GM18873 (cell line): ENCODE measurements at regions not wholly inside any gene's neighbourhood (a gene's known extent, or its start where the extent isn't known, plus 50 kb on each side); places are given as distances from the start of the nearest gene placed in this dataset.
"Not testable (repeated sequence)": the region's sequence is repeated elsewhere in the genome, so short reads cannot be mapped to it uniquely, and the experiment has no call there.

Experiments
- ATAC-seq: cut with Tn5 transposase; IDR thresholded peaks from one replicate; pipeline ENCODE4 v1.9.1; 2021; ENCODE audit warnings: mild to moderate bottlenecking, moderate library complexity, moderate number of reproducible peaks; ENCODE audit not compliant: unreplicated experiment, low FRiP score

DNA sequence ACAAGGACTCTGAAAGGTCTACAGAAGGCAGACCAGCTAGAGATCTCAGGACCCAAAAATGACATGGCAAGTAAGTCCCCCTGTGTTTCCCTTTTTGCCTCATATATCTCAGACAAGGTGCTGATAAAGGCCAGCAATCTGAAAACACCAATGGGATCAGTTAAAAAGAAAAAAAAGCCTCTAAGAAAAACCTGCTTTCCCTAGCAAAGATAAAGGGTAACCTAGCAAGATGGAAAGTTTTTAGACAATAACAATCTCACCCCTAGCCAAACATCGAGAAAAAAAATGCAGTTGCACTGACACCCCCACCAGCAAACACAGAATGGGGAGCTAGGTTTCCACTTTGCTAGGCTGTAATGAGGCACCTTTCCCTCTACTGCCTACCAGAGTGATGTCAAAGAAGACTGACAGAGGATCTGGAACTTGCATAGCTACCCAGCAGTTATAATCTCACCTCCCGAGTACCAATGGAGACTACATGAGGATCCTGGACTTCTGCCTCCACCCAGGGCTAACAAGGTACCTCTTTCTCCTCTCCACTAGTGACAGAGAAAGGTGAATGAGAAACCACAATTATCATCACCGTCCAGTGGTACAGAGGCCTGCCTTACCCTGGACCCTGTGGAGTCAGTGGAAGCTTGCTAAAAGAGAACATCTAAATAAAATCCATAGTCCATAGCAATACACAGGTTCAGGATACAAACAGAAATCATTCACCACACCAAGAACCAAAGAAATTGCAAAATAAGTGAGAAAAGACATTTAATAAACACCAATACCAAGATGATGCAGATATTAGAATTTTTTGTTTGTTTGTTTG, 240.8 kb downstream of the ARHGAP12 start:
- no peak for ATAC-seq

DNA sequence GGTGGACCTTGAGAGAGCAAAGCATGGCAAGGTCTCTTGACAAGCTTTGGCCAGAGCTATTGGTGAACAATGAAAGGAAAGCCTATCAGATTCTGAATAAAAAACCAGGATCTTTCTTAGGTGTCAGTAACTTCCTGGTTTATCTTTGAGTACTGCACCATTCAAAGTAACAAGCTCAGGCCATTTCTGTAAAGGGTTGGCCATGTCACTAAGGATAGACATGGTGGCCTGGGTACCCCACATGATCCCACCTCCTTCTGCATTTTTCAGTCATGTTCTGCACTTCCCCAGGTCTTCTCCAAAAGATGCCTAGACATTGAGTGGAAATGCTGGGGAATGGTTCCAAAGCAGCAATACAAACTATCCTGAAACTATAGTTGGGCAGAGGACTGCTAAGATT, 242.0 kb downstream of the ARHGAP12 start:
- no peak for ATAC-seq

DNA sequence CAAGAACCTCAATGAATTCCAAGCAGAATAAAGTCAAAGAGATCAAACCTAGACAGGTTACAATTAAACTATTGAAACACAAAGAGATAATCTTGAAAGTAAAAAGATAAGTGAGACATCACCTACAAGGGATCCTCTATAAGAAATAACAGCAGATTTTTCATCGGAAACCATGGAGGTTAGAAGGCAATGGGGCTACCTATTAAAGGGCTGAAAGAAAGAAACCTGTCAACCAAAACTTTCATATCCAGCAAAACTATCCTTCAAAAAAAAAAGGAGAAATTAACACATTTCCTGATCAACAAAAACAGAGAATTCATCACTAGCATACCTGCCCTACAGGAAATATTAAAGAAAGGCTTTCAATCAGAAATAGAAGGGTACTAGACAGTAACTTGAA, 244.9 kb downstream of the ARHGAP12 start:
- no peak for ATAC-seq

DNA sequence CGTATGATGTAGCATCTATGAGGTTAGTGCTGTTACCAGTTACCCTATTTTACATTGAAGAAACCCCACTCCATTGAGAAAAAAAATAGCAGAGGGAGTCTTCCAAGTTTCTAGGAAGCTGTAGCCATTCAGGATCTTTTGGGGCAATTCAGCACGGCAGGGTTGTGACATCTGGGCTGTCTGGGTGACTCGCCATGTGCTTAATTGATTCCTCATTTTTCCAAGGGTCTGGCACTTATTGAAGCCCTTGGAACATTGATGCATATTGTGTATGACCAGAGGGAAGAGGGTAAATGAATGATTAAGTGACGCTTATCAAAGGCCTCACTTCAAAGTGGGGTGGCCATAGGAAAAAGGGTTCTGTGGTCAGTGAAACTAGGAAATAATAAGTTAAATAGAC, 248.7 kb downstream of the ARHGAP12 start:
- ATAC-seq = no peak

DNA sequence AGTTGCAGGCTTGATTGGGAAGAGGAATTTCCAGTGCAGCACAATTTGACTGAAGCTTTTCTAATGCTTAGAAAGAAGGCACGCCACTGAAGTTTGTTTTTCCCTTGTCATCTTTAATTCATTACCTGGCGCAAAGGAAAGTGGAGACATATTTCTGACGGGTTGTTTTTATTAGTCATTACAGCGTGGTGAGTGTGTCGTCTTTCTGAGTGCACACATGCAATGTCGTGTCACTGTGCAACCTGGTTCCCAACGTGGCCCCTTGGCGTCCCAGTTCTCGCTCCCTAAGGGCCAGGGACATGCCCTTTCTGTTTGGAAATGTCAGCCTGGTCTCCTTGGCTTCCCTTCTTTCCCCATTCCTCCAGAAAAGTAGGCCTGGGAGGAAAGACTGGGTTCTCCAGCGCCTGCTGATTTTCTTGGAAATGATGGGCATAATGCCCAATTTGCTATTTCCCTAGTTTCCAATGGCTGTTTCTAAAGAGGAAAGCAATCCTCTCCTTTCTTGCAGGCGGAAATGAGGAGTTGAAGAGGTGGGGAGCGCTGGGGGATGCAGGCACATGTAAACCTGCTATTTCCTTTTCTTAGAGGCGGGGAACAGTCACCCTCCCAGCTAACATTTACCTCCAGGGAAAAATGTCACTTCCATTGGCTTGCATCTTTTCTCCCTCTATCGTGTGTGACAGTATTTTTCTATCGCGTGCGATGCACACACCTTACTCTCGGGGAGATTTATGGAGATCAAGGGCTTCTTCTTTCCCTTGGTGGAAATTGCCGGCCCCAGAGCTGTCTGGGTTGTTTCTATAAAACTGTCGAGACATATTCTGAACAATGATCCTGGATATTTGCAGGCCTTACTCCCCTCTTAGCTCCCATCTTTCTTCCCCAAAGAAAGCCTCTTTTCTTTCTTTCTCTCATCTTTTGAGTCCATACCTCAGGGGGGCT, 249.8 kb downstream of the ARHGAP12 start:
- ATAC-seq = no peak

DNA sequence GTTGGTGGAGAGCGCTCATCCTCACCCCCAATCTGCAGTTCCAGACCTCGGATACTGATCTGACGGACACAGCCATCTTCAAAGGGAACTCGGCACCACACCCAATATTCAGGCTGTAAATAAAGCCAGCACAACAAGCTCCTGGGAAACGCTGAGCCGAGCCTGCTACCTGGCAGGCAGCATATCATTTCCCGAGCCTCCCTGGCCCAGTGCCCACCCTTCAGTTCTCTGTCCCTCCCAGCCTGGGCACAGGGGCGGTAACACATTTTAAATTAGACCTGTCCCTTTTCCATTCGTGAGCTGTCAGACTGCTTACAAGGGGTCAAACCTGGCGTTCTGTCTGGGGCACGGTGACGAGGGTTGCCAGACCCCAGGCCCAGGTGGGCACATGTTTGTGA, 250.5 kb downstream of the ARHGAP12 start:
- no peak for ATAC-seq

DNA sequence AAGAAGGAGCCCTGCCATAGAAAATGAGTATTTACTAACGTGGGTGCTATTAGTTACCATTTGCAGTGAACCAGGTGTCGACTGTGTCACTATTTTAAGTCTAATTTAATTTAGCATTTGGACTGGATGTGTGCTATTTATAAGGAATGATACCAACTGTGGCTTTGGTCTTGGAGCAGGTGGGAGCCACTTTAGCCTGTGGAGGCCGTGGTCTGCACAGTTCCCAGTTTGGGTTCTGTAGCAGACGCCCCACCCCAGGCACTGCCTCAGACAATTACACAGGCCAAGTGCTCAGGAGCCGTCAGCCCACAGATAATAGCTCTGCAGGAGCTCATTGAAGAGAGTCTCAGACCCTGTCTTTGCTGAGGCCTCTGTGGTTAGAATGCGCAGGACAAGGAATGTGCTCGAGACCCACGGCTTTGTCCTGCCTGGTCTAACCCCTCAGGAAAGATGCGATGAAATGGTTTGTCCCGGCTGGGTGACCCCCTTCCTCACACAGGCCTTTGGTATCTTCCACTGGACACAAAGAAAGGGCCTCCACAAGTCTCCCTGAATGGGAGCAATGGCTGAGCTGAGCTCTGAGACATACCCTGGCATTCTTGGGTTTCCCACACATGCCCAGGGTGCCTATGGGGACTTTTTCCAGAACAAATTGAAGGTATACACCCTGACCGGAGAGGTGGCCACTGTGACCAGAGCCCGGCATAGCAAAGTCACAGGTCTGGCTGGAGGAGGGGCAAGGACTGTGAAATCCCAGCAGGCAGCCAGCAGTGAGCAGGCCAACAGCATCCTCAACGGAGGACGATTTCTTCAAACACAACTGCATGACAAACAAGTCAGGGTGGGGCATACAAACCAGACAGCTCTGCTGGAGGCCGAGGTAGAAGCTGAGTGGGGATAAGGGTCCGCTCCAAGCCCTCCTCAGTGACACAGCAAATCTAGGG, 251.2 kb downstream of the ARHGAP12 start:
- ATAC-seq = no peak

DNA sequence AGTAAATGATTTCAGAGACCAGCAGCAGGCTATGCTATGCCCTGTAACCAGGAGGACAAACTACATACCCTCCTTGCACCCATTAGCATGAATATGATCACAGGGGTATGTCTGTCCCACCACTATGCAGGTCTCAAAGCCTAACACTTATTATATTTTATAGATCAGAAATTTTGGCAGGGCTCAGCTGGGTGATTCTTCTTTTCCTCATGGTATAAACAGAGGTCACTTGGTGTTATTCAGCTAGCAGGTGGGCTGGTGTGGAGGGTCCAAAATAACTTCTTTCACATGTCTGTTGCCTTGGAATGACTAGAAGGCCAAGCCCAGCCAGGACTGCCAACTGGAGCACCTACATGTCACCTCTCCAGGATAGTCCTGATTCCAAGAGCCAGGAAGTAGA, 252.9 kb downstream of the ARHGAP12 start:
- no peak for ATAC-seq

DNA sequence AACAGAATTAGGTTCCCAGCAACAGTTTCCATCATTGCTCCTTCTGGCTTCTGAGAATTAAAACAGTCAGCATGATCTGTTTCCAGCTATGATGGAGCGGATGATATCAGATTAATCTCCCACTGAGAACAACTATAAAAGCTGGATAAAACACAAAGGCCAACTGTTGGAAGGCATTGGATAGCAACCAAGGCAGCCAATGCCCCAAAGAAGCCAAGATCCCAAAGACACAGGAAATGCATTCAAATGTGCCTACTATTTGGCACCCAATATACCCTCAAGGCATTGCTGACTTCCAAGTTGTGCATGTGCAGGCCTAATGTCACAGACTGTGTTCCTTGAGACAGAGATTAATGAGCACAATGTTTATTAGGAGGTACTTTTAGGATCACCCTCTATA, 259.3 kb downstream of the ARHGAP12 start:
- ATAC-seq = no peak

DNA sequence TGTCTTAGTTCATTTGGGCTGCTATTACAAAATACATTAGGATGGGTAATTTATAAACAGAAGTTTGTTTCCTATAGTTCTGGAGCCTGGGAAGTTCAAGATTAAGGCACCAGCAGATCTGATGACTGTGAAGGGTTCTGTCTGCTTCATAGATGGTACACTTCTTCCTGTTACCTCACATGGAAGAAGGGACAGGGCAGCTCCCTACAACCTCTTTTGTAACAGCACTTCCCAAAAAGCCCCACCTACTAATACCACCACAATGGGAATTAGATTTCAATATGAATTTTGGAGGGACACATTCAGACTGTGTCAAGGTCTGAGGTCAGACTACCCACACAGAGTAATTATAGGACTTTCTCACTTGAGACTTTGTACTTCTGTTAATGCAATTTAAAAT, 260.3 kb downstream of the ARHGAP12 start:
- ATAC-seq = no peak

DNA sequence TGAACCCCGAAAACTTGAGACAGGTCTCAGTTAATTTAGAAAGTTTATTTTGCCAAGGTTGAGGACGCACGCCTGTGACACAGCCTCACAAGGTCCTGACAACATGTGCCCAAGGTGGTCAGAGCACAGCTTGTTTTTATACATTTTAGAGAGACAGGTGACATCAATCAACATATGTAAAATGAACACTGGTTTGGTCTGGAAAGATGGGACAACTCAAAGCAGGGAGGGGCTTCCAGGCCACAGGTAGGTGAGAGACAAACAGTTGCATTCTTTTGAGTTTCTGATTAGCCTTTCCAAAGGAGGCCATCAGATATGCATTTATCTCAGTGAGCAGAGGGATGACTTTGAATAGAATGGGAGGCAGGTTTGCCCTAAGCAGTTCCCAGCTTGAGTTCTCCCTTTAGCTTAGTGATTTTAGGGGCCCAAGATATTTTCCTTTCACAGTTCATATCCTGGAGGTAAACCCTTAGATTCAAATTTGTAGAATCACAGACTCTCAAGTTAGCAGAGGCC, 262.8 kb downstream of the ARHGAP12 start:
- ATAC-seq = not testable (repeated sequence)

DNA sequence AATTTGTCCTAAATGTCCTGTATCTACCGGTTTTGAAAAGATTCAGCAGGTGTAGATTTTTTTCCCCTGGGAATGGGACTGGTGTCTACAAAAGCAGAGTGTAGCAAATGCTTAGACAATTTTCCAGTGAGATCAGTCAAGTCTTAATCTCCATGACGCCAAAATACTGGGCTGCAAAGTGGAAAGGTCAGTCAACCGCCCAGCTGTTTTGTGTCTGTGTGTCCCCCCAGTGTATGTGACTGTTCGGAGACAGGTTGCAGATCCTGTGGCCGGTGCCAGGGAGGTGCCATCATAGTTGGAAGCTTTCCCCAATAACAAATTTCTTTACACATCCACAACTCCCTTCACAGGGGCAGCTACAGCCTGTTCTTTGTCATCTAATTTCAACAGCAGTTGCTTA, 263.8 kb downstream of the ARHGAP12 start:
- ATAC-seq = no peak

DNA sequence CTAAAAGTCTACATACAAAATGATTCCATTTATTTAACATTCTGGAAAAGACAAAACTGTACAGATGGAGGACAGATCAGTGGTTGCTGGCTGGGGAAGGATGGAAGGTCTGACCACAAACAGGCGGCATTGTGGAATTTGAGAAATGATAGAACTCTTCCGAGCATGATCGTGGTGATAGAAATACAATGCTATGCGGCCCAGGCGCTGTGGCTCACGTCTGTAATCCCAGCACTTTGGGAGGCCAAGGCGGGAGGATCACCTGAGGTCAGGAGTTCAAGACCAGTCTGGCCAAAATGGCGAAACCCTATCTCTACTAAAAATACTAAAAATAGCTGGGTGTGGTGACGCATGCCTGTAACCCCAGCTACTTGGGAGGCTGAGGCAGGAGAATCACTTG, 264.6 kb downstream of the ARHGAP12 start:
- ATAC-seq = not testable (repeated sequence)

DNA sequence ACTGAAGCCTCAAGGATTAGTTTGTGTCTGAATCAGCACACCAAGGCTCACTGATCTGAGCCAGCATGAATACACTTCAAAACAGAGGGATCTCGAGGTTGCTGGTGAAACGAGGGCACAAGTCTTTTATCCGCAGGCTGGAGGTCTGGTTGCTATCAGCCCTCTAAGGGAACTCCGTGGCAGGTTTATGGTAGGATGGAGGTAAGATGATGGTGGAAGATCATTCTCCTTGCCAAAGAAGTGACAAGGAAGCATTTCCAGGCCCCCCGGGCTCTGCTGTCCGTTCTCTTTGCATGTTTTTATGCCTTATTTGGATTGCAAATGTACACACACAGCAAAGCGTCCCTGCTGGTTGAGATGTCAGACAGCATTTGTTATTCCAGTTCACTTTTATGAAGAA, 268.3 kb downstream of the ARHGAP12 start:
- ATAC-seq = no peak

DNA sequence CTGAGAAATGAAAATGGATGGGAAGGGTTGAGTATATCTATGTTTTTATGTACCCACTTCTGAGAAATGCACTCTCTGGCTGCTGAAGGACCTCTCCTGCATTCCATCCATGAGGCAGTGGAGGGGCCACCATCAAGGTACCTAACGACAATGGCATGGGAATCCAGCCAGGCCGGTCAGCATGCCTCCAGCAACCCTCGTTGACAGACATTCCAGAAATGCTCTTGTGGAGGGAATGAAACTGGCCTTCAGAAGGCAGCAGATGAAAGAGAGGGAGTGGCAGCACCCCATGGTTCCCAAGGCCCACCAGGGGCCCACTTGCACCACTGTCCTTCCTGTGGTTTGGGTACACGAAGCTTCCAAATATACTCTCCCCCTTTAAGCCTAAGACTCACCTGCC, 269.0 kb downstream of the ARHGAP12 start:
- no peak for ATAC-seq

DNA sequence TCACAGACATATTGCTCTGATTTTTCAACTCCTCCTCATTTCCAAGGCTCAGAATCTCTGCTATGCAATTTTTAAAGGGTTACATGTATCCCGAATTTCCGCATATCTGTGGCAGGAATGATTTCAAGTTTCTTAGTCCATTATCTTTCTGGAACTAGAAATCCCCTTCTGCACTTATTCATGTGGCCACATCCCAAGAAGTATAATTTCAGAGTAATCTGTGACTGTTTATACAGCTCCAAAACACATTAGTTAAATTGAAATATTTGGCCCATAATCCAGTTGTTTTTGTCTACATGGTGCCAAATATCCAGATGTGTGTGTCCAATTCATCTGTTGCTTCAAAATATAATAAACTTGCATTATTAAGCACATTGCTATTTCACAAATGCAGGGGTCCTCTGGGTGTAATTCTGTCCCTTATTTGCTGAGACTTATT, 271.2 kb downstream of the ARHGAP12 start:
- no peak for ATAC-seq

DNA sequence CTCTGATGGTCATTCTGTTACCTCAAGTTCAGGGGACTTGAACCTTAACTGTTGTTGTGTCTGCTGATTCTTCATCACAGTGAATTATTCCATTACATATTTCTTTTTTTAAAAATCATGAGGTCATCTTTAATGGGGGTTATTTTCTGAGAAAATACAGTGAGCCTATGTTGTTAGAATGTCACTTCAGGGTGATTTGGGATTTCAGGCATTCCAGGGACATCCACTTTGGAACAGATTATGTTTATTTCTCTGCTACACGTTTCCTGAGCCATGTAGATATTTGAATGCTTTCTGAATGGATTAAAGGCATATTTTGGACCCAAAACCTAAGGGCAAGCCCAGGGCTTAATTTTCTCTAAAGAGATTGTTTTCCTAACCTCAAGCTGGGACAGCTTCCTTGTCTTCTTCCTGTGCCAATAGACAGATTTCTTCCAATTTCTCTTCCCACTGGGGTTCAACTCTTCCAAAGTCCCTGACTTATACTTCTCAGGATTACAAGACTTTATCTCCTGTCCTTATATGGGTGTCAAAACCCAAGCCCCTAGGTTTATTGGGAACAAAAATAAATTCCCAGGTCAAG, 271.7 kb downstream of the ARHGAP12 start:
- ATAC-seq = no peak

DNA sequence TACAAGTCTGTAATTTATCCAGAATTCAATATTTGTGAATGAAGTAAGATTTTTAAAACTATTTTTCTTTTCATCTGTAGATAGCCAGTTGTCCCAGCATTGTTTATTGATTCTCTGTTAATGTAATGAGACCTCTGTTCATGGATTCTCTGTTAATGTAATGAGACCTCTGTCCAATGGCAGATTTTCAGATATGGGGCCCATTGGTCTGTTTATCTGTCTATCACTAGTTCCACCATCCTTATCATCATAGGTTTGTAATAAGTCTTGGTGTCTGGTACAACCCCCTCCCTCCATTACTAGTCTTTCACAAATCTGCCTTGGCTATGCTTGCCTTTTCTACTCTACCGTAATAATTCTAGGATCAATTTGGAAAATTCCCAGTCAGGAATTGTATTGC, 276.6 kb downstream of the ARHGAP12 start:
- no peak for ATAC-seq

DNA sequence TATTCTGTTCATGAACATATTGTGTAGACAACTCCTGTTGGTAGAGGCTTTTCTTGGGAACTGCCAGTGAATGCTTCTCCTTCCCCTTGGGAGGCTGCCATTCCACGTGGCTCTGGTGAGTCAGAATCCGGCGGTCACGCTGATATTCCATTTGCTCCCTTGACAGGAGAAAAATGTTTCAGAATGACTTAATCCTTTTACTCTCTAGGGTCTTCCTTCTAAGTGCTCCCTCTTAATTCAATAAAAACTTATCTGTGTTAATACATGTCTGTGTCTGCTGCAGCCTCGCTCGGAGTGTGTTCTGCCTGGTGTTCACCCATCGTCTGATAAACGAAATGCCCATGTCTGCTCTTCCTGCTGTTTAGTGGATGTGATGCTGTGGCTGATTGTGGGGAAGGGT, 278.6 kb downstream of the ARHGAP12 start:
- no peak for ATAC-seq

DNA sequence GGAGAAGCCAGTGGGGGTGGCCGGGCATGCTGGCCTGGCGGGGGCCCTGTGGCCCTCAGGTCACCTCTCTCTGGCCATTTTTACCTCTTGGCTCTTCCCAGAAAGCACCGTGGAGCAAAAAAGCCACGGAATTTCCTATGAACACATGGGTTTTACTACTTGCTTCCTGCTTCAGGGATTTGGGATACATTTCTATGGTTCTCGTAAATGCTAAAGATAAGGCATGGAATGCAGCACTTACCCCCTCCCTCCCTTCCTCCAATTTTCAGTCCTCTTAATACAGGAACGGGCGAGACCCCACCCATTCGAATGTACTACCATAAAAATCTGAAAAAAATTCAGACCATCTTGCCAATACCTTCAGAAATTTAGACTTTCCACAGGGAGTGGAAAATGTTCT, 279.7 kb downstream of the ARHGAP12 start:
- ATAC-seq = no peak
